GM03348 (cell line): ENCODE measurements at regions not wholly inside any gene's neighbourhood (a gene's known extent, or its start where the extent isn't known, plus 50 kb on each side); places are given as distances from the start of the nearest gene placed in this dataset.
"Not testable (repeated sequence)": the region's sequence is repeated elsewhere in the genome, so short reads cannot be mapped to it uniquely, and the experiment has no call there.

ENCODE experiments used
- DNase-seq: peaks from one replicate; pipeline ENCODE4 v3.0.0; 2012; ENCODE audit warnings: low spot score

- DNase-seq: no peak
Measured at GRCh38 chr7:89927762-89928161, 226.5 kb upstream of the STEAP1 start.

- DNase-seq: no peak
Measured at GRCh38 chr7:89928451-89928850, 225.8 kb upstream of the STEAP1 start.

GRCh38 chr7:89934101-89934500, 220.2 kb upstream of the STEAP1 start:
- no peak for DNase-seq

GRCh38 chr7:89943525-89944050, 210.7 kb upstream of the STEAP1 start:
- no peak for DNase-seq

GRCh38 chr7:89958525-89959068, 195.7 kb upstream of the STEAP1 start:
- no peak for DNase-seq

- no peak for DNase-seq
Measured at GRCh38 chr7:89966067-89966664, 188.1 kb upstream of the STEAP1 start.

GRCh38 chr7:89975577-89975976, 178.7 kb upstream of the STEAP1 start:
- no peak for DNase-seq

GRCh38 chr7:89987665-89988064, 166.6 kb upstream of the STEAP1 start:
- DNase-seq: no peak

GRCh38 chr7:89988074-89988473, 166.2 kb upstream of the STEAP1 start:
- no peak for DNase-seq

GRCh38 chr7:89989454-89989853, 164.8 kb upstream of the STEAP1 start:
- no peak for DNase-seq

- no peak for DNase-seq
Measured at GRCh38 chr7:89994483-89994882, 159.8 kb upstream of the STEAP1 start.

GRCh38 chr7:89998554-89998953, 155.7 kb upstream of the STEAP1 start:
- no peak for DNase-seq

GRCh38 chr7:90005836-90006235, 148.4 kb upstream of the STEAP1 start:
- no peak for DNase-seq

- DNase-seq: no peak
Measured at GRCh38 chr7:90007001-90007654, 147.1 kb upstream of the STEAP1 start.

- DNase-seq: no peak
Measured at GRCh38 chr7:90007831-90008230, 146.4 kb upstream of the STEAP1 start.

GRCh38 chr7:90022213-90022612, 132.1 kb upstream of the STEAP1 start:
- no peak for DNase-seq

GRCh38 chr7:90025771-90026170, 128.5 kb upstream of the STEAP1 start:
- DNase-seq: no peak

- no peak for DNase-seq
Measured at GRCh38 chr7:90033850-90034249, 120.4 kb upstream of the STEAP1 start.

GRCh38 chr7:90053094-90053493, 101.2 kb upstream of the STEAP1 start:
- no peak for DNase-seq

GRCh38 chr7:90061077-90061476, 93.2 kb upstream of the STEAP1 start:
- DNase-seq: no peak

- DNase-seq: no peak
Measured at GRCh38 chr7:90064370-90064769, 89.9 kb upstream of the STEAP1 start.

GRCh38 chr7:90067171-90067570, 87.1 kb upstream of the STEAP1 start:
- no peak for DNase-seq

- DNase-seq: not testable (repeated sequence)
Measured at GRCh38 chr7:90070238-90070637, 84.0 kb upstream of the STEAP1 start.

GRCh38 chr7:90078921-90079320, 75.3 kb upstream of the STEAP1 start:
- DNase-seq: no peak
